Activated CD8-positive, alpha-beta T cell treated with anti-CD3 and anti-CD28 coated beads for 36 hours (primary cell): ENCODE measurements at regions not wholly inside any gene's neighbourhood (a gene's known extent, or its start where the extent isn't known, plus 50 kb on each side); places are given as distances from the start of the nearest gene placed in this dataset.

Source experiments
- ATAC-seq: fragments of 200-7000 bp; cut with Tn5 transposase; one replicate; pipeline ENCODE4 v1.10.0; 2021; ENCODE audit warnings: mild to moderate bottlenecking, moderate library complexity
- CTCF ChIA-PET: fragments of 350-600 bp; sonication (Branson Sonifier 250); formaldehyde crosslinking; loops from one replicate; lab custom pipeline; 2021; ENCODE audit warnings: antibody characterized with exemption; lab: Charles Lee
- POLR2A ChIA-PET: fragments of 350-600 bp; sonication (Branson Sonifier 250); formaldehyde crosslinking; loops from one replicate; lab custom pipeline; 2021; ENCODE audit warnings: antibody characterized with exemption; lab: Charles Lee
- DNase-seq: peaks from one replicate; pipeline ENCODE4 v3.0.0-alpha.2; 2020
- H3K27ac Mint-ChIP-seq: one replicate; pipeline ENCODE4 v1.8.0; 2021; ENCODE audit warnings: mild to moderate bottlenecking, mixed read lengths
- H3K27me3 Mint-ChIP-seq: one replicate; pipeline ENCODE4 v1.8.0; 2021; ENCODE audit warnings: mixed read lengths
- H3K36me3 Mint-ChIP-seq: one replicate; pipeline ENCODE4 v1.8.0; 2021; ENCODE audit warnings: low read depth, mixed read lengths
- H3K4me1 Mint-ChIP-seq: one replicate; pipeline ENCODE4 v1.8.0; 2021; ENCODE audit warnings: low read depth, mixed read lengths
- H3K4me3 Mint-ChIP-seq: one replicate; pipeline ENCODE4 v1.8.0; 2021; ENCODE audit warnings: mild to moderate bottlenecking, moderate library complexity, mixed read lengths
- H3K9me3 Mint-ChIP-seq: one replicate; pipeline ENCODE4 v1.8.0; 2021; ENCODE audit warnings: mixed read lengths
- CTCF ChIP-seq: fragments of 200-600 bp; IDR thresholded peaks from one replicate; pipeline ENCODE4 v1.8.0; 2022; ENCODE audit warnings: antibody characterized with exemption, mild to moderate bottlenecking
- intact Hi-C: fragments of 100-400 bp; cut with micrococcal nuclease; formaldehyde crosslinking; loops from one replicate; pipeline ENCODE4 v1.10.0; 2022

- DNase-seq (no peak), ATAC-seq (no peak)
- TF ChIP-seq CTCF: no peak
- Mint-ChIP-seq H3K36me3 (no peaks in the 10 kb centered on the region), H3K4me3 (no peak overlapping the region), H3K4me1 (no peaks in the 10 kb centered on the region), H3K27me3 (no peaks in the 10 kb centered on the region), H3K27ac (no peak overlapping the region), H3K9me3 (no peaks in the 10 kb centered on the region)
- intact Hi-C loops: no loop called here
- ChIA-PET CTCF (no interaction called here), POLR2A (interaction anchor here (0.9 kb wide), 1 partner anchor 12 kb away, joined by 3 read pairs; no protein-coding TSS in a partner anchor)
These were observed 593.8 kb downstream of the SMARCA1 start for GRCh38 chrX:128929271-128930057.

- no peak overlapping the region for H3K4me3 Mint-ChIP-seq
- TF ChIP-seq CTCF: no peak
- no peaks in the 10 kb centered on the region for H3K9me3 Mint-ChIP-seq
- no peaks in the 10 kb centered on the region for H3K36me3 Mint-ChIP-seq
- H3K27ac Mint-ChIP-seq: no peak overlapping the region
- intact Hi-C loops: no loop called here
- CTCF ChIA-PET: no interaction called here
- no peak for DNase-seq
- no peaks in the 10 kb centered on the region for H3K27me3 Mint-ChIP-seq
- ATAC-seq: no peak
- no peaks in the 10 kb centered on the region for H3K4me1 Mint-ChIP-seq
- POLR2A ChIA-PET: interaction anchor here (0.9 kb wide), 1 partner anchor 13 kb away, joined by 3 read pairs; no protein-coding TSS in a partner anchor
These were observed 594.7 kb downstream of the SMARCA1 start for GRCh38 chrX:128928636-128929035.

- no peaks in the 10 kb centered on the region for H3K9me3 Mint-ChIP-seq
- no peak for ATAC-seq
- no peak for DNase-seq
- POLR2A ChIA-PET: no interaction called here
- no peak overlapping the region for H3K4me3 Mint-ChIP-seq
- CTCF ChIA-PET: no interaction called here
- H3K4me1 Mint-ChIP-seq: no peaks in the 10 kb centered on the region
- intact Hi-C loops: no loop called here
- H3K27me3 Mint-ChIP-seq: no peaks in the 10 kb centered on the region
- no peak for TF ChIP-seq CTCF
- H3K27ac Mint-ChIP-seq: no peak overlapping the region
- no peaks in the 10 kb centered on the region for H3K36me3 Mint-ChIP-seq
These were observed 595.9 kb downstream of the SMARCA1 start for GRCh38 chrX:128927363-128927762.

- CTCF ChIA-PET: no interaction called here
- H3K27ac Mint-ChIP-seq: no peak overlapping the region
- no peak for ATAC-seq
These were observed 616.5 kb downstream of the SMARCA1 start for GRCh38 chrX:128906753-128907152.

More at GRCh38 chrX:128906753-128907152, 616.5 kb downstream of the SMARCA1 start:
- Mint-ChIP-seq H3K4me1 (no peaks in the 10 kb centered on the region), H3K36me3 (no peaks in the 10 kb centered on the region), H3K9me3 (no peaks in the 10 kb centered on the region), H3K27me3 (no peaks in the 10 kb centered on the region), H3K4me3 (no peak overlapping the region)
- no peak for TF ChIP-seq CTCF
- POLR2A ChIA-PET: no interaction called here
- DNase-seq: no peak
- intact Hi-C loops: no loop called here
